HUES6 (cell line): ENCODE measurements at regions not wholly inside any gene's neighbourhood (a gene's known extent, or its start where the extent isn't known, plus 50 kb on each side); places are given as distances from the start of the nearest gene placed in this dataset.
A peak's percentile ranks its signal among the peaks of the same experiment; 100 is the strongest.

Experiments used
- H3K27ac ChIP-seq: 2 replicates; pipeline ENCODE4 v1.7.0; 2013; ENCODE audit warnings: low read depth, mild to moderate bottlenecking, low read length, inconsistent platforms
- H3K27me3 ChIP-seq: 2 replicates; pipeline ENCODE4 v1.6.1; 2013; ENCODE audit warnings: low read length; ENCODE audit not compliant: control insufficient read depth, insufficient read depth
- H3K36me3 ChIP-seq: 2 replicates; pipeline ENCODE4 v1.6.1; 2013; ENCODE audit warnings: low read length; ENCODE audit not compliant: control insufficient read depth, insufficient read depth
- H3K4me1 ChIP-seq: 2 replicates; pipeline ENCODE4 v1.6.1; 2013; ENCODE audit warnings: low read length; ENCODE audit not compliant: control insufficient read depth, insufficient read depth
- H3K4me3 ChIP-seq: 2 replicates; pipeline ENCODE4 v1.5.1; 2013; ENCODE audit warnings: low read depth, low read length
- H3K9ac ChIP-seq: one replicate; pipeline ENCODE4 v1.6.1; 2013; ENCODE audit warnings: mild to moderate bottlenecking, low read length
- H3K9me3 ChIP-seq: 2 replicates; pipeline ENCODE4 v1.6.1; 2013; ENCODE audit warnings: low read depth, low read length; ENCODE audit not compliant: control insufficient read depth, insufficient read depth

DNA sequence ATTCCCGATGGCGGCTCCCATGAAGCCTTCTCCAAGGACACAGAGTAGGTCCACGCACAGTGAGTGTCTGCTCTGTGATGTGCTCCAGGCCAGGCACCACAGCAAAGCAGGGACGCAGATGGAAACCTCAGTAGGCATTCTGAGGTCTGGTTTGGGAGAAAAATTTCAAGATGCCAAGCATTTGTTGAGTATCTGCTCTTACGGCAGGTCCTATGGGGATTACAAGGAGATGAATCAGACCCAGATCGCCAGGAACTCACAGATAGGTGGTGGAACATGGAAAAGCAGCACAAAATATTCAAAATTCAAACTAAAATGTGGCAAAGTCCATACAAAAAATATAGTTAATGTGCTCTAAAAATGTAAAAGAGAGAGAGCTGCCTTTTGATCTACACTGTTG lies 684.9 kb upstream of the TMEM132C start:
- peaks cover 6% of the 10 kb centered on the region for H3K9me3 ChIP-seq
- H3K27me3 ChIP-seq: no peaks in the 10 kb centered on the region
- no peak overlapping the region for H3K4me3 ChIP-seq
- H3K27ac ChIP-seq: no peak overlapping the region
- no peaks in the 10 kb centered on the region for H3K4me1 ChIP-seq
- H3K9ac ChIP-seq: no peak overlapping the region
- H3K36me3 ChIP-seq: no peaks in the 10 kb centered on the region

DNA sequence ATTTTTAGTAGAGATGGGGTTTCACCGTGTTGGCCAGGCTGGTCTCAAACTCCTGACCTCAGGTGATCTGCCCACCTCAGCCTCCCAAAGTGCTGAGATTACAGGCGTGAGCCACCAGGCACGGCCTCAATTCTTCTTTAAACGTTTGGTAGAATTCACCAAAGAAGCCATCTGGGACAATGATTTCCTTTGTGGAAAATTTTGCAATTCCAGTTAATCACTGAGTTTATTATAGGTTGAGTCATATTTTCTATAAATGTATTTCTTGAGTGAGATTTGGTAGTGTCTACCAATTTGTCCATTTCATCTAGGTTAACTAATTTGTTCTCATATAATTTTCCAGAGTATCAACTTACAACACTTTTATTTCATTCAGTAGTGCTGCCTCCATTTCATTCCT lies 683.9 kb upstream of the TMEM132C start:
- peaks cover 6% of the 10 kb centered on the region for H3K9me3 ChIP-seq
- H3K27me3 ChIP-seq: no peaks in the 10 kb centered on the region
- no peak overlapping the region for H3K4me3 ChIP-seq
- no peak overlapping the region for H3K9ac ChIP-seq
- H3K27ac ChIP-seq: no peak overlapping the region
- peaks cover 4% of the 10 kb centered on the region for H3K4me1 ChIP-seq
- no peaks in the 10 kb centered on the region for H3K36me3 ChIP-seq

DNA sequence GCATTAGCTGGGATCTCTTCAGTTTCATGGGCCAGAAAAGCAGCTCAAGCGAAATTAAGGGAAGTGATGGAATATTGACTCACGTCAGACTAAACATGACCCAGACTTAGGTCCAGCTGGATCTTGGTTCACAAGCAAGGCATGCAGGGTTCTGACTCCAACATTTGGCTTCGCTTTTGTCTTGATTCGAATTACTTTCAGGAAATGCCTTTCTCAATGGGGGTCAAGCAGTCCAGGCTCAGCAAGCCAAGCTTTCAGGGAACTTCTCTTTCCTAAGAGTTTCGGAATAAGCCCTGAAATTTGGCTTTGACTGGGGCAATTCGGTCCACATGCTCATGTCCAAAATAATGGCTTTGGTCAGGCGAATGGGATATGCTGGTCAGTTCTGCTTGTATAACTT lies 678.7 kb upstream of the TMEM132C start:
- no peaks in the 10 kb centered on the region for H3K27me3 ChIP-seq
- peaks cover 32% of the 10 kb centered on the region for H3K4me1 ChIP-seq
- peaks cover 6% of the 10 kb centered on the region for H3K9me3 ChIP-seq
- no peak overlapping the region for H3K4me3 ChIP-seq
- H3K9ac ChIP-seq: no peak overlapping the region
- H3K36me3 ChIP-seq: no peaks in the 10 kb centered on the region
- no peak overlapping the region for H3K27ac ChIP-seq

DNA sequence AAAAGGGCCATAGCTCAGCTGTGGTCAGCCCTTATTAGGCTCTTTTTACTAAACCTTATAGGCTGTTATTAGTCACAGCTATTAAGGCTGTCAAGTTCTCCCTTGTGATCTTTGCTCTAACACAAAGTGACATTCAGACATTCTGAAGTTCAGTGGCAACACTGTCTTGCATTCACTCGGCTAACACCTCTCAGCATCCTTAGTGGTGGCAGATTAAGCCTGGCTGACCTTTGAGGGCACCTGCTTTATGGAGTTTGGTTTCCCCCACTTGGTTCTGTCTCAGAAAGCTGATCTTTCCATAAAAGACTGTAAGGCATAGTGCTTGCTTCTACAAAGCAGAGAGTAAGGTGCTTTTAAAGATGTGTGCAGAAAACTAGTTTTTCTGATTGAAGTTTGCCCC lies 677.4 kb upstream of the TMEM132C start:
- H3K4me1 ChIP-seq: peaks cover 42% of the 10 kb centered on the region
- no peak overlapping the region for H3K27ac ChIP-seq
- no peaks in the 10 kb centered on the region for H3K27me3 ChIP-seq
- no peak overlapping the region for H3K4me3 ChIP-seq
- peaks cover 6% of the 10 kb centered on the region for H3K9me3 ChIP-seq
- H3K36me3 ChIP-seq: no peaks in the 10 kb centered on the region
- H3K9ac ChIP-seq: no peak overlapping the region

DNA sequence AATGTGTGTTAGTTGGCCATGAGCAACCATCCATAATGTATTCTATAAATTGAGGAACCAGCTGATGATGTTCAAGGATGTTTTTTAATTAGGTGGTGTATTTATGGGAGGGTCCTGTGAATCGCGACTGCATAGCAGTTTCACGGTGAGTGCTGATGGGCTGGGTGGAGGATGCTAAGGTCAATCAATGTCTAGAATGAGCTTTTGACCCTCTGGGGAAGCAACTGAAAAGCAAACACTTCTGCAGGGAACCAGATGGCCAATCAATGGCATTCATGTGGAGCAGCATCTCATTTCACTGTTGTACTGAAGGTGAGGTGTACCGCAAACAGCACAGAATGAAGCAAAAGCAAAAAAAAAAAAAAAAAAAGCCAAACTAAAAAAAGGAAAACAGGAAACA lies 676.1 kb upstream of the TMEM132C start:
- H3K36me3 ChIP-seq: no peaks in the 10 kb centered on the region

DNA sequence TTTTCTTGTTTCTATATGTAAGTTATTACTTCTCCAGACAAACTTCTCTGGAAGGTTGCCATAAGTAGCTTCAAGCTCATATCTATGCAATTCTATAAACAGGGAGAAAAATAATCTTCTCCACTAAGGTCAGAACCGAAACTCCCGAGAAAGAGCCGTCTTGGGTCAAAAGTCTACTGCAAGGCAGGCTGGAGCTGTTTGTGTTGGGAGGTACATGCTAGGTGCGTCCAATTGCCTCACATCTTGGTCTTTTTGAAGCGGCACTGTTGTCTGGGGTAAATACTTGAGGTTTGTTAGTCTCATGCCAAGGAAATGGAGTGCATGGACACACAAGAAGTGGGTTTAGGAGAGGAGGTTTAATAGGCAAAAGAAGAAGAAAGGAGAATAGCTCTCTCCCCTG lies 674.7 kb upstream of the TMEM132C start:
- Histone ChIP-seq H3K4me3 (no peak overlapping the region), H3K36me3 (no peaks in the 10 kb centered on the region), H3K9me3 (no peaks in the 10 kb centered on the region), H3K9ac (no peak overlapping the region), H3K27me3 (no peaks in the 10 kb centered on the region), H3K27ac (no peak overlapping the region), H3K4me1 (peaks cover 53% of the 10 kb centered on the region)

More for the DNA sequence above, 676.1 kb upstream of the TMEM132C start:
- no peaks in the 10 kb centered on the region for H3K27me3 ChIP-seq
- H3K4me3 ChIP-seq: no peak overlapping the region
- no peak overlapping the region for H3K9ac ChIP-seq
- H3K4me1 ChIP-seq: peaks cover 53% of the 10 kb centered on the region
- no peak overlapping the region for H3K27ac ChIP-seq
- H3K9me3 ChIP-seq: peaks cover 6% of the 10 kb centered on the region

DNA sequence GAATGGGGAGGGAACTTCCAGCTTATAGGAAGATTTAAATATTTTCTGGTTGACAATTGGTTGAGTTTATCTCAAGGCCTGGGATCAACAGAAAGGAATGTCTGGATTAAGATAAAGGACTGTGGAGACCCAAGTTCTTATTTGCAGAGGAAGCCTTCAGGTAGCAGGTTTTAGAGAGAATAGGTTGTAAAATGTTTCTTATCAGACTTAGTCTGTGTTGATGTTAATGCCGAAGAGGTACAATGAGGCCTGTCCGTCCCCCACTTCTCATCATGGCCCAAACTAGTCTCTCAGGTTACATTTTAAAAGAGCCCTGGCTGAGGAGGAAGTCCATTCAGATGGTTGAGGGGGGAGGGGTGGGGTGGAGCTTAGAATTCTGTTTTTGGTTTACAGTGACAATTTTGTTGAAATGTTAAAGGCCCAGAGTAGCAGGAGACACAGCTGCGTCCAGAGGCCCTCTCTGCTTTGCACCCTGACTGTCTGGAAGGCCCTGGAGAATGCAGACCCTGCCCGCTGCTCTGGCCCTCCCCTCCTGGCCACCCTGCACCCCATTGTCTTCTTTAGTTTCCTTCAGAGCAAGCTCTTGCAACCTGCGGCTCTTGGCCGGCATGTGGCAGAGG lies 672.5 kb upstream of the TMEM132C start:
- Histone ChIP-seq H3K4me1 (peaks cover 44% of the 10 kb centered on the region), H3K9me3 (no peaks in the 10 kb centered on the region), H3K27ac (peak overlapping the region; percentile 84), H3K36me3 (no peaks in the 10 kb centered on the region), H3K9ac (peak overlapping the region; percentile 67), H3K27me3 (no peaks in the 10 kb centered on the region), H3K4me3 (peak overlapping the region; percentile 34)

DNA sequence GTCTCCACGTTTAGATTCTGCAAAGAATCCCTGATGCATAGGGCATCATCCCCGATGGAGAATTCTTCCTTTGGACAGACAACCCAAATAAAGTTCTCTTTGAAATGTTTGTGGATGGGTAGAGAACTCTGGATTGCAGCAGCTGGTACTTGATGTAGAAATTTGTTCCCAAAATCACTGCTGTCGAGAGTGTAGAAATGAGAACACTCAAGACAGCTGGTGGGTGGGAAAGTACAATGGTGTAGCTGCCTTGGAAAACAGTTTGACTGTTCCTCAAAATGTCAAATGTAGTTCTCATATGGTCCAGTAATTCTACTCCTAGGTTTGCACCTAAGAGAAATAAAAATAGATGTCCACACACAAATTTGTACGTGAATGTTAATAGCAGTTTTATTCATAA lies 671.5 kb upstream of the TMEM132C start:
- Histone ChIP-seq H3K27me3 (no peaks in the 10 kb centered on the region), H3K4me3 (no peak overlapping the region), H3K36me3 (no peaks in the 10 kb centered on the region), H3K9ac (no peak overlapping the region), H3K4me1 (peaks cover 48% of the 10 kb centered on the region), H3K27ac (no peak overlapping the region), H3K9me3 (no peaks in the 10 kb centered on the region)

DNA sequence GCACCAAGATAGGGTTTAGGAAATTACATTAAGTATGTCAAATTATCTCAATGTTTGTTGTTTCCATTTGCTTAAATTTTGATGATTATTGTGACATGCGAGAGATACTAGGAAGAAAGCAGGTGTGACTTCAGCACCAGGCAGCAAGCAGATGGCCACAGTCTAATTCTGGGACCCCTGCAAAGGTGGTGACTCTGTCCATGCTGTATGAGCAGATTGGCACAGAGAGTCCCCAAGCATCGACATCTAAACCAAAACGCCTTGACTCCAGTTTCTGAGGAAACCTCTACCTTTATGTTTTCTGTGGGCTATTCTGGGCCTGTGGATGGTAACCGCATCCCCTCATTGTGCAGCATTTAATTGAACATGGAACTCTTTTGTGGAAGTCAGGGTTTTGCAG lies 670.1 kb upstream of the TMEM132C start:
- no peaks in the 10 kb centered on the region for H3K9me3 ChIP-seq

DNA sequence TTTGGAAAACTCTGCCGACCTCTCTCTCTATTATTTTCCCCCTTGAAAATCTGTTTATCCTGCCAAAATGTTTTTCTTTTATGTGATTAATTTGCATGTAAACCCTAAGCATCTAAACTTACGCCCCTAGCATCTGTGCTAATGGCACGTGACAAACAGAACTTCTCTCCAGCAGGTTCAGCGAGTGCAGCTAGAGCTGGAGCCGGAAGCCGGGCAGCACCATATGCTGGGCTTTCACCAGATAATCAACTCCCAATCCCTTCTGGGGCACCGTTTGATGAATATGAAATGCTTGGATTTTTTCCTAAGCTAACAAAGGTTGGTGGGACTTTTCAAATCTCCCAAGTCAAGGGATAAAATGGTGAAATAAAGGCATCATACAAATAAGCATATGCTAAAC lies 667.5 kb upstream of the TMEM132C start:
- no peaks in the 10 kb centered on the region for H3K9me3 ChIP-seq
- no peaks in the 10 kb centered on the region for H3K27me3 ChIP-seq
- no peak overlapping the region for H3K9ac ChIP-seq
- H3K4me3 ChIP-seq: no peak overlapping the region
- H3K4me1 ChIP-seq: peaks cover 17% of the 10 kb centered on the region
- H3K27ac ChIP-seq: no peak overlapping the region
- H3K36me3 ChIP-seq: no peaks in the 10 kb centered on the region

More for the DNA sequence above, 670.1 kb upstream of the TMEM132C start:
- Histone ChIP-seq H3K27ac (no peak overlapping the region), H3K9ac (no peak overlapping the region), H3K36me3 (no peaks in the 10 kb centered on the region), H3K4me1 (peaks cover 37% of the 10 kb centered on the region), H3K4me3 (no peak overlapping the region), H3K27me3 (no peaks in the 10 kb centered on the region)

DNA sequence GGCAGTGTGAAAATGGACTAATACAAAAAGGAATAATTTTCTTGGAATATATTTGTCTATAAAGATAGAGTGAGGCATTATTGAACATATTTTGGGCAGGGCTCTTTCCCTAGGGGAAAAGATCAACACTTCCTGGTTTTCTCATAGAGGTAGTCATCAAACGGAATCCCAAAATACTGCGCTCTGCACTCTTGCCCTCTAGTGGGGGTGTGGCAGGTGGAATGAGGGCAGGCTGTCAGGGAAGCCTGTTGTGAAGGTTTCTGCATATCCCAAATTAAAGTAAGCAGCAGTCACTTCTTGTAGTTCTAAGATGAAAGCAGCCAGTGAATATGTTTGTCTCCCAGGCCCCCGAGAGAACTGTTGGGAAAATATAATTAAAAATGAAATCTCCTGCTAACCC lies 666.8 kb upstream of the TMEM132C start:
- no peak overlapping the region for H3K27ac ChIP-seq
- H3K4me3 ChIP-seq: no peak overlapping the region
- H3K9me3 ChIP-seq: no peaks in the 10 kb centered on the region
- H3K27me3 ChIP-seq: no peaks in the 10 kb centered on the region
- peaks cover 9% of the 10 kb centered on the region for H3K4me1 ChIP-seq
- no peaks in the 10 kb centered on the region for H3K36me3 ChIP-seq
- no peak overlapping the region for H3K9ac ChIP-seq
